GM12864 (cell line): ENCODE measurements at regions not wholly inside any gene's neighbourhood (a gene's known extent, or its start where the extent isn't known, plus 50 kb on each side); places are given as distances from the start of the nearest gene placed in this dataset.

ENCODE experiments used
- DNase-seq: peaks from one replicate; pipeline ENCODE4 v3.0.0-alpha.2; 2011; ENCODE audit warnings: low read depth
- H3K4me3 ChIP-seq: 2 replicates; pipeline ENCODE4 v1.5.1; 2011; ENCODE audit warnings: mild to moderate bottlenecking, low read depth, low read length, control low read depth
- TF ChIP-seq, protein P1 (sequence below): IDR thresholded peaks from 2 replicates; pipeline ENCODE4 v1.5.1; 2011; ENCODE audit warnings: low read depth, mild to moderate bottlenecking, moderate library complexity, low read length, control low read depth, inconsistent platforms; ENCODE audit errors: missing control alignments

- no peak for DNase-seq
- TF ChIP-seq, protein P1, sequence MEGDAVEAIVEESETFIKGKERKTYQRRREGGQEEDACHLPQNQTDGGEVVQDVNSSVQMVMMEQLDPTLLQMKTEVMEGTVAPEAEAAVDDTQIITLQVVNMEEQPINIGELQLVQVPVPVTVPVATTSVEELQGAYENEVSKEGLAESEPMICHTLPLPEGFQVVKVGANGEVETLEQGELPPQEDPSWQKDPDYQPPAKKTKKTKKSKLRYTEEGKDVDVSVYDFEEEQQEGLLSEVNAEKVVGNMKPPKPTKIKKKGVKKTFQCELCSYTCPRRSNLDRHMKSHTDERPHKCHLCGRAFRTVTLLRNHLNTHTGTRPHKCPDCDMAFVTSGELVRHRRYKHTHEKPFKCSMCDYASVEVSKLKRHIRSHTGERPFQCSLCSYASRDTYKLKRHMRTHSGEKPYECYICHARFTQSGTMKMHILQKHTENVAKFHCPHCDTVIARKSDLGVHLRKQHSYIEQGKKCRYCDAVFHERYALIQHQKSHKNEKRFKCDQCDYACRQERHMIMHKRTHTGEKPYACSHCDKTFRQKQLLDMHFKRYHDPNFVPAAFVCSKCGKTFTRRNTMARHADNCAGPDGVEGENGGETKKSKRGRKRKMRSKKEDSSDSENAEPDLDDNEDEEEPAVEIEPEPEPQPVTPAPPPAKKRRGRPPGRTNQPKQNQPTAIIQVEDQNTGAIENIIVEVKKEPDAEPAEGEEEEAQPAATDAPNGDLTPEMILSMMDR: no peak
These were observed 99.2 kb upstream of the BOD1 start for GRCh38 chr5:173715607-173716006.

GRCh38 chr5:173716058-173716682 is 99.7 kb upstream of the BOD1 start:
- H3K4me3 ChIP-seq: no peak overlapping the region
- no peak for DNase-seq
- TF ChIP-seq, protein P1: no peak

More at GRCh38 chr5:173715607-173716006, 99.2 kb upstream of the BOD1 start:
- H3K4me3 ChIP-seq: no peak overlapping the region

- no peak for DNase-seq
- no peak overlapping the region for H3K4me3 ChIP-seq
- TF ChIP-seq, protein P1: no peak
These were observed 101.5 kb upstream of the BOD1 start for GRCh38 chr5:173717959-173718358.

DNA sequence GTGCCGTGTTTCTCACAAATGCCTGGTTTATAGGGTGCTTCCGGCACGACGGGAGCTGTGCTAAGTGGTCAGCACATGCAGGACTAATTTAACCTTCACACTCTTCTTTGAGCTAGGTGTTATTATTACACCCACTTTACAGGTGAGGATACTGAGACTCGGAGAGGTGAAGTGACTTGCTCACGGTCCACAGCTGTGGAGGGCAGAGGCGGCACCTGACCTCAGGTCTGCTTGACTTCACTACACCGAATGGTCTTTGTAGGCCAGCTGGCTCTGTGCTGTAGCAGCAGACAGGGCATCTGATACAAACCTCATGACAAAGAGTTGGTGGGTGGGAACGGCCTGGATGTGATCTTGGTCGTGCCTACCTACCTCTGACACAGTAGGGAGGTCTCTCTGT is 102.0 kb upstream of the BOD1 start:
- H3K4me3 ChIP-seq: no peak overlapping the region
- TF ChIP-seq, protein P1: no peak
- DNase-seq: no peak

GRCh38 chr5:173719731-173720082 is 103.3 kb upstream of the BOD1 start:
- TF ChIP-seq, protein P1: no peak
- H3K4me3 ChIP-seq: no peak overlapping the region
- DNase-seq: no peak

DNA sequence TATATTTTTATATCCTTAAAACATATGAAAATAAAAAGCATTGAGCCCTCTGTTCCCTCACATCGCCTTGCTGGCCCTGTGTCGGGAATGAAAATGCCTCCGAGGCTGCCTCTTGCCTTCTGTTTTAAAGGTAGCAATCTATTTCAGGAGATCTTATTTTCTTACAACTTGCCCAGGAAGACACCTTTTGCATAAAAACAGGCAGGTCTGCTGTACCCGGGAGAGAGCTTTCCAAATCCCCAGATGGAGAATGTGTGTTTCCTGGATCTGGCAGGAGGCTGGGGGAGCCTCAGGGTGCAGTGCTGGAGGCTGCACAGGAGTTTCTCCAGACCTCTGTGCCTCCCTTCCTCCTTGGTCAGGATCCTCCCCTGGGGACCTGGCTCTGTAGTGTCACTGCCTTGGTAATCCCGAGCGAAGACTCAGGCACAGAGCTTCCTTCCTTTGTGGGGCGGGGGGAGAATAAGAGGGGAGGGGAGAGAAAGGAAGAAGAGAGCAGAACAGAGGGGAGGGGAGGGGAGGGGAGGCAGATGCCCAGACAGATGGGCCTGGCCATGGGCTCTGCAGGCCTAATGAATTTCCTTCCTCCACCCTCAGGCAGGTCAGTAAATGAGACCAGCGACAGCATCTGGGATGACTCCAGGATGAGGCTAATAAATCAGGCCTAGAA is 104.0 kb upstream of the BOD1 start:
- TF ChIP-seq, protein P1: no peak

GRCh38 chr5:173720953-173721600 is 104.6 kb upstream of the BOD1 start:
- TF ChIP-seq, protein P1: peak; percentile 26
- no peak for DNase-seq
- no peak overlapping the region for H3K4me3 ChIP-seq

More for the DNA sequence above, 104.0 kb upstream of the BOD1 start:
- no peak overlapping the region for H3K4me3 ChIP-seq
- no peak for DNase-seq
